ENCODE measurements at regions not wholly inside any gene's neighbourhood (a gene's known extent, or its start where the extent isn't known, plus 50 kb on each side); places are given as distances from the start of the nearest gene placed in this dataset.

GRCh38 chr1:60753036-60753900 lies 329.1 kb upstream of the NFIA start:
- FAIRE-seq, result no peak
- no peak for DNase-seq (ENCODE audit: insufficient read length, low spot score)

GRCh38 chr1:60751306-60751705 lies 331.1 kb upstream of the NFIA start:
- FAIRE-seq (no peak), DNase-seq (ENCODE audit: insufficient read length, low spot score) (no peak)

GRCh38 chr1:60747353-60747752 lies 335.0 kb upstream of the NFIA start:
- no peak for DNase-seq (ENCODE audit: insufficient read length, low spot score)
- no peak for FAIRE-seq

- DNase-seq (ENCODE audit: insufficient read length, low spot score), result no peak
- no peak for FAIRE-seq
These were observed 336.0 kb upstream of the NFIA start for GRCh38 chr1:60746278-60746791.

GRCh38 chr1:60745484-60745883 lies 336.9 kb upstream of the NFIA start:
- FAIRE-seq, result no peak
- no peak for DNase-seq (ENCODE audit: insufficient read length, low spot score)

- FAIRE-seq (no peak), DNase-seq (ENCODE audit: insufficient read length, low spot score) (no peak)
These were observed 340.0 kb upstream of the NFIA start for GRCh38 chr1:60742339-60742738.

- no peak for FAIRE-seq
These were observed 342.2 kb upstream of the NFIA start for GRCh38 chr1:60740154-60740553.

GRCh38 chr1:60739729-60740128 lies 342.6 kb upstream of the NFIA start:
- DNase-seq (ENCODE audit: insufficient read length, low spot score), result no peak
- no peak for FAIRE-seq

More at GRCh38 chr1:60740154-60740553, 342.2 kb upstream of the NFIA start:
- no peak for DNase-seq (ENCODE audit: insufficient read length, low spot score)

GRCh38 chr1:60732977-60733401 lies 349.4 kb upstream of the NFIA start:
- DNase-seq (ENCODE audit: insufficient read length, low spot score) (no peak), FAIRE-seq (no peak)

GRCh38 chr1:60731321-60731720 lies 351.0 kb upstream of the NFIA start:
- FAIRE-seq (no peak), DNase-seq (ENCODE audit: insufficient read length, low spot score) (no peak)

- DNase-seq (ENCODE audit: insufficient read length, low spot score), result no peak
- no peak for FAIRE-seq
These were observed 354.8 kb upstream of the NFIA start for GRCh38 chr1:60727552-60727951.

GRCh38 chr1:60716472-60716871 lies 365.9 kb upstream of the NFIA start:
- FAIRE-seq, result no peak

GRCh38 chr1:60715970-60716369 lies 366.4 kb upstream of the NFIA start:
- FAIRE-seq (no peak), DNase-seq (ENCODE audit: insufficient read length, low spot score) (no peak)

More at GRCh38 chr1:60716472-60716871, 365.9 kb upstream of the NFIA start:
- DNase-seq (ENCODE audit: insufficient read length, low spot score), result no peak

GRCh38 chr1:60709426-60709825 lies 372.9 kb upstream of the NFIA start:
- FAIRE-seq (no peak), DNase-seq (ENCODE audit: insufficient read length, low spot score) (no peak)

GRCh38 chr1:60705026-60705425 lies 377.3 kb upstream of the NFIA start:
- no peak for FAIRE-seq

GRCh38 chr1:60703155-60703554 lies 379.2 kb upstream of the NFIA start:
- DNase-seq (ENCODE audit: insufficient read length, low spot score) (no peak), FAIRE-seq (no peak)

More at GRCh38 chr1:60705026-60705425, 377.3 kb upstream of the NFIA start:
- no peak for DNase-seq (ENCODE audit: insufficient read length, low spot score)

GRCh38 chr1:60699325-60699724 lies 383.0 kb upstream of the NFIA start:
- no peak for DNase-seq (ENCODE audit: insufficient read length, low spot score)
- FAIRE-seq, result no peak

GRCh38 chr1:60697204-60697994 lies 385.0 kb upstream of the NFIA start:
- FAIRE-seq (no peak), DNase-seq (ENCODE audit: insufficient read length, low spot score) (no peak)

GRCh38 chr1:60696512-60696911 lies 385.8 kb upstream of the NFIA start:
- no peak for DNase-seq (ENCODE audit: insufficient read length, low spot score)
- FAIRE-seq, result no peak

- no peak for FAIRE-seq
- DNase-seq (ENCODE audit: insufficient read length, low spot score), result no peak
These were observed 386.6 kb upstream of the NFIA start for GRCh38 chr1:60695716-60696171.

GRCh38 chr1:60694980-60695379 lies 387.4 kb upstream of the NFIA start:
- DNase-seq (ENCODE audit: insufficient read length, low spot score) (no peak), FAIRE-seq (no peak)

Measured in GM19239 (cell line).